GM12878 (cell line): ENCODE measurements at regions not wholly inside any gene's neighbourhood (a gene's known extent, or its start where the extent isn't known, plus 50 kb on each side); places are given as distances from the start of the nearest gene placed in this dataset.

Source experiments
- NBN ChIP-seq: fragments of 450-650 bp; IDR thresholded peaks from 2 replicates; pipeline ENCODE4 v1.6.1; 2016
- POLR2A ChIP-seq: IDR thresholded peaks from 2 replicates; pipeline ENCODE4 v1.6.1; 2011; ENCODE audit warnings: low read depth, mild to moderate bottlenecking, low read length
- TF ChIP-seq, protein P1 (sequence below): IDR thresholded peaks from 2 replicates; pipeline ENCODE4 v1.6.1; 2011; ENCODE audit warnings: borderline replicate concordance, low read depth, mild to moderate bottlenecking, moderate library complexity, mixed read lengths, low read length; ENCODE audit not compliant: insufficient read depth; ENCODE audit errors: extremely low read length

DNA sequence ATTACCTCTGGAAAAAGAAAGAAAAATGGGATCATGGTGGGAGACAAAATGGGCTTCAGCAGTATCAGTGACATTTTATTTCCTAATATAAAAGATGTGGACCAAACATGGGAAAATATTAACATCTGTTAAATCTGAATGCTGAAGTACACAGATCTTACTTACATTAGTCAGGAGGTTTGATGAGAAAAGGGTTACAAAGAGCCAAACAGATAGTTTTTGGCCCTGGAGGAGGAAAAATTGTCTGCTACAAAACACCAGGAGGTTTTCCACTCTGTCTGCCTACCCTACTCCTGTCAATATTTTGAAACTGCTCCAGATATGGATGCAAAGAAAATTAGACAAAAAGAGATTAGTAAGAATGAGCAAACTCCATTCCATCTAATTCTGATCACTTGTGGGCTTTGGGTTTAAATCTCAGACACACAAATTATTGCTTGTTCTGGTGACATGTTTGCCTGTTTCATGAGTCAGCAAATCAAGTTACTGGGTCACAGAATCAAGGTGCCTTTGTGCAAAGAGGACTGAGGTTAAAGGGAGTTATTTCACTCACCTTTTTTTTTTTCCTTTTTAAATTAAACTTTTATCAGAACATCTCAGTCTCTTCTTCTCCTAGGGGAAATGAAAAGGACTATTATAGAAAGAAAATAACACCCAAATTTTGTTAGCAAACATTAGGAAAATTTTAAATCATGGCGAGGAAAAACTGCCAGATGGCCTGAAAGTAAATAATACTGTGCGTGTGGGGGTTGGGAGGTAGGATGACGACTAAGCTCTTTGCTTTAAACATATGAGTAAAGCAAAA, 87.0 kb upstream of the SPATS2L start:
- TF ChIP-seq POLR2A = no peak
- TF ChIP-seq NBN = no peak
- TF ChIP-seq, protein P1, sequence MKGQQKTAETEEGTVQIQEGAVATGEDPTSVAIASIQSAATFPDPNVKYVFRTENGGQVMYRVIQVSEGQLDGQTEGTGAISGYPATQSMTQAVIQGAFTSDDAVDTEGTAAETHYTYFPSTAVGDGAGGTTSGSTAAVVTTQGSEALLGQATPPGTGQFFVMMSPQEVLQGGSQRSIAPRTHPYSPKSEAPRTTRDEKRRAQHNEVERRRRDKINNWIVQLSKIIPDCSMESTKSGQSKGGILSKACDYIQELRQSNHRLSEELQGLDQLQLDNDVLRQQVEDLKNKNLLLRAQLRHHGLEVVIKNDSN = no peak
